Vagina (tissue), 2 donors: ENCODE measurements at regions not wholly inside any gene's neighbourhood (a gene's known extent, or its start where the extent isn't known, plus 50 kb on each side); places are given as distances from the start of the nearest gene placed in this dataset.

Source experiments
- DNase-seq, 2 donors: peaks; one replicate each; pipeline ENCODE4 v3.0.0-alpha.2; 2017; ENCODE audit errors: extremely low spot score in 2 of 2
- H3K27ac ChIP-seq: fragments of 200-600 bp; sonication (generic); one replicate; pipeline ENCODE4 v1.5.1; 2019
- H3K27me3 ChIP-seq: fragments of 200-600 bp; sonication (generic); one replicate; pipeline ENCODE4 v1.5.1; 2019
- H3K36me3 ChIP-seq, 2 donors: fragments of 200-600 bp; sonication (generic); one replicate each; pipeline ENCODE4 v1.5.1; 2017 to 2019
- H3K4me1 ChIP-seq: fragments of 200-600 bp; sonication (generic); one replicate; pipeline ENCODE4 v1.5.1; 2019
- H3K4me3 ChIP-seq, 2 donors: fragments of 200-600 bp; sonication (generic); 1 replicate in 1 of 2; 2 replicates in 1 of 2; pipeline ENCODE4 v1.5.1; 2016 to 2019
- H3K9me3 ChIP-seq: fragments of 200-600 bp; sonication (generic); one replicate; pipeline ENCODE4 v1.5.1; 2019
- POLR2A ChIP-seq, 2 donors: fragments of 450-650 bp; IDR thresholded peaks; one replicate each; pipeline ENCODE4 v1.6.1; 2017; ENCODE audit warnings: antibody characterized with exemption in 2 of 2, mild to moderate bottlenecking in 2 of 2, moderate library complexity in 2 of 2
- POLR2AphosphoS5 ChIP-seq, 2 donors: sonication (generic); formaldehyde crosslinking; IDR thresholded peaks; one replicate each; pipeline ENCODE4 v1.9.0; 2017; ENCODE audit warnings: antibody characterized with exemption in 2 of 2, mild to moderate bottlenecking in 2 of 2, low read depth in 1 of 2; ENCODE audit not compliant: insufficient read depth in 1 of 2
- intact Hi-C: fragments of 100-400 bp; cut with DNase I; formaldehyde crosslinking; loops from one replicate; pipeline ENCODE4 v1.15.1; 2023
- TF ChIP-seq, protein P1 (sequence below), 3 experiments: fragments of 450-650 bp in 2 of 3; fragments of 200-600 bp in 1 of 3; sonication (generic) in 1 of 3; IDR thresholded peaks; one replicate each; pipeline ENCODE4 v1.5.1; 2017 to 2019; ENCODE audit warnings: antibody characterized with exemption in 3 of 3, mild to moderate bottlenecking in 2 of 3, moderate library complexity in 2 of 3

DNA sequence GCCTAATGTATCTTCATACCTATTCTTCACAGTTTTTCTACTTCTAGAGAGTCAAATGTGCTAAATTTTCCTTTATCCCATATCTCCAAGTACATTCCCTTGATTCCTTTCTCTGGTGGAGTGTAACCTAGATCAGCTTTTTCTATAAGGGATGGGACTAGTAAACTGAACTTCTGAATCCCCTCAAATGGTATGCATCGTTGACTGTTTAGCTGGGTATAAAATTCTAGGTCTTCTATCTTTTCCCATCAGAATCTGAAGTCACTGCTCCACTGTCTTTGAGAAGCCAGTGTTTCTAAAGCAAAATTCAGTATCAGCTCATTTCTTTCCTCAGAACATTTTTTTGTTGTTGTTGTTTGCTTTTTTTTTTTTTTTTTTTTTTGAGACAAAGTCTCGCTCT lies 1256.8 kb downstream of the BRD1 start:
- no peak for DNase-seq
- no peaks in the 10 kb centered on the region for H3K9me3 ChIP-seq
- intact Hi-C loops, result no loop called here
- TF ChIP-seq, protein P1, sequence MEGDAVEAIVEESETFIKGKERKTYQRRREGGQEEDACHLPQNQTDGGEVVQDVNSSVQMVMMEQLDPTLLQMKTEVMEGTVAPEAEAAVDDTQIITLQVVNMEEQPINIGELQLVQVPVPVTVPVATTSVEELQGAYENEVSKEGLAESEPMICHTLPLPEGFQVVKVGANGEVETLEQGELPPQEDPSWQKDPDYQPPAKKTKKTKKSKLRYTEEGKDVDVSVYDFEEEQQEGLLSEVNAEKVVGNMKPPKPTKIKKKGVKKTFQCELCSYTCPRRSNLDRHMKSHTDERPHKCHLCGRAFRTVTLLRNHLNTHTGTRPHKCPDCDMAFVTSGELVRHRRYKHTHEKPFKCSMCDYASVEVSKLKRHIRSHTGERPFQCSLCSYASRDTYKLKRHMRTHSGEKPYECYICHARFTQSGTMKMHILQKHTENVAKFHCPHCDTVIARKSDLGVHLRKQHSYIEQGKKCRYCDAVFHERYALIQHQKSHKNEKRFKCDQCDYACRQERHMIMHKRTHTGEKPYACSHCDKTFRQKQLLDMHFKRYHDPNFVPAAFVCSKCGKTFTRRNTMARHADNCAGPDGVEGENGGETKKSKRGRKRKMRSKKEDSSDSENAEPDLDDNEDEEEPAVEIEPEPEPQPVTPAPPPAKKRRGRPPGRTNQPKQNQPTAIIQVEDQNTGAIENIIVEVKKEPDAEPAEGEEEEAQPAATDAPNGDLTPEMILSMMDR (IDR thresholded peaks at IDR 0.05), result no peak
- TF ChIP-seq POLR2A (IDR thresholded peaks at IDR 0.05), result no peak
- no peak for TF ChIP-seq POLR2AphosphoS5 (IDR thresholded peaks at IDR 0.05; ENCODE audit: insufficient read depth in 1 of 2, low read depth in 1 of 2)
- H3K4me1 ChIP-seq, result no peaks in the 10 kb centered on the region
- H3K27me3 ChIP-seq, result no peaks in the 10 kb centered on the region
- H3K4me3 ChIP-seq, result no peak overlapping the region
- no peaks in the 10 kb centered on the region for H3K36me3 ChIP-seq
- no peak overlapping the region for H3K27ac ChIP-seq

DNA sequence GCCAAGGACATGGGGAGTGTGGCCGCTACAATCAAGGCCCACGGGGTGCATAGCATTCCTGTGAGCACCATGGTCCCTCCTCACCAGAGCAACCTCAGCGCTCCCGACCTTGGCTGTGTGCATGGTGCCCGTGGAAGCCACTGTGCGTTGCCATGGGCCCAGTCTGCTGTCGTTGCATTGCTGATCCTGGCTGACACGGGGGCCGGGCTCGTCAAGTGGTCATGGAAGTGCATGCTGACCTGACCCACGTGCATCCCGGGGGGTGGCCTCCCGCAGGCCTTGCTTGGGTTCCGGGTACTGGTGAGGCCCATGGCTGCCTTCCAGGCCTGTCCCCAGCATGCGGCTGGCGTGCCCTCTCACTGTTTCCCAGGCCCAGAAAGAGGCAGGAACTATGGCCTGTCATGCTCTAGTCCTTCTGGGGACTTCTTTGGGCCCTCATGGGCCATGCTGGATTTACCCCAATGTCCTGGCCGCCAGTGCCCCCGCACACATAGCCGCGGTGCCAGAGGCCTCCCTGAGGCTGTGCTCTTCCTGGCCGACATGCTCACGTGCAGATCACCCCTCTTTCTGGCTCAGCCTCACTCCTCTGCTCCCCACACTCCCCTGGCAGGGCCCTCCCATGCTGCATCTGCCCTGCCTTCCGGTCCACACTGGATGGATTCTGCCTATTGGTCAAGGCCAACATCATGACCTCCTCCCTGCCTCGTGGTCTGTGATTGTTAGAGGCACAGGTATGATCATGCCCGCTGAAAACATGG lies 1258.0 kb downstream of the BRD1 start:
- Histone ChIP-seq H3K9me3 (no peaks in the 10 kb centered on the region), H3K4me1 (no peaks in the 10 kb centered on the region), H3K4me3 (no peak overlapping the region), H3K36me3 (no peaks in the 10 kb centered on the region), H3K27me3 (no peaks in the 10 kb centered on the region), H3K27ac (no peak overlapping the region)
- intact Hi-C loops, result no loop called here
- TF ChIP-seq, protein P1 (IDR thresholded peaks at IDR 0.05), result no peak
- TF ChIP-seq POLR2A (IDR thresholded peaks at IDR 0.05) (no peak), POLR2AphosphoS5 (IDR thresholded peaks at IDR 0.05; ENCODE audit: insufficient read depth in 1 of 2, low read depth in 1 of 2) (no peak)
- DNase-seq, result no peak

DNA sequence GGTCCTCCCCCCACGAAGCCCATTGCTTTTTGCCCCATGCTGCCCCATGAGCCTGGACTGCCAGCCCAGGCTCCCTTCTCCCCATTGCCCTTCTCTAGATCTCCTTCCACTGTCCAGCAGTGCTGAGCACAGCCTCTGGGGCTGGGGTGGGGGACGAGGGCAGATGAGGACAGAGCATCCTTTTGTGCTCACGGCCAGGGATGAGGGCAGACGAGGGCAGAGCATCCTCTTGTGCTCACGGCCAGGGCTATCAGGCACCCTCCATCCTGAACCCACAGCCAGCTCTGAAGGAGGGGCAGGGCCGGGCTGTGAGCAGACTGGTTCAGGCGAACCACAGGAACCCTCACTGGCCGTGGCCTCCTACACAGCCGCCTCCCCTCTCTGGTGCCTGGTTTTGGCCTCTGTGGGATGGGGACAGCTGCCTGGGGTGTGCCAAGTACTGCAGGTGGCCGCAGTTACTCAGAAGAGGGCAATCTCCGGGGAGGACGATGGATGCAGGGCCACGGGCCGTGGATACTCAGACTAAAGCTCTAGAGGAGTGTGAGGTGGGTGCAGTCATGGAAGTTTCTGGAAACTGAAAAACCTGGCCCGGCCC lies 1258.8 kb downstream of the BRD1 start:
- DNase-seq, result no peak
- H3K9me3 ChIP-seq, result no peaks in the 10 kb centered on the region
- H3K36me3 ChIP-seq, result no peaks in the 10 kb centered on the region
- intact Hi-C loops, result no loop called here
- no peaks in the 10 kb centered on the region for H3K4me1 ChIP-seq
- TF ChIP-seq, protein P1 (IDR thresholded peaks at IDR 0.05), result no peak
- TF ChIP-seq POLR2AphosphoS5 (IDR thresholded peaks at IDR 0.05; ENCODE audit: insufficient read depth in 1 of 2, low read depth in 1 of 2), result no peak
- no peak for TF ChIP-seq POLR2A (IDR thresholded peaks at IDR 0.05)
- no peak overlapping the region for H3K4me3 ChIP-seq
- H3K27ac ChIP-seq, result no peak overlapping the region
- H3K27me3 ChIP-seq, result no peaks in the 10 kb centered on the region

DNA sequence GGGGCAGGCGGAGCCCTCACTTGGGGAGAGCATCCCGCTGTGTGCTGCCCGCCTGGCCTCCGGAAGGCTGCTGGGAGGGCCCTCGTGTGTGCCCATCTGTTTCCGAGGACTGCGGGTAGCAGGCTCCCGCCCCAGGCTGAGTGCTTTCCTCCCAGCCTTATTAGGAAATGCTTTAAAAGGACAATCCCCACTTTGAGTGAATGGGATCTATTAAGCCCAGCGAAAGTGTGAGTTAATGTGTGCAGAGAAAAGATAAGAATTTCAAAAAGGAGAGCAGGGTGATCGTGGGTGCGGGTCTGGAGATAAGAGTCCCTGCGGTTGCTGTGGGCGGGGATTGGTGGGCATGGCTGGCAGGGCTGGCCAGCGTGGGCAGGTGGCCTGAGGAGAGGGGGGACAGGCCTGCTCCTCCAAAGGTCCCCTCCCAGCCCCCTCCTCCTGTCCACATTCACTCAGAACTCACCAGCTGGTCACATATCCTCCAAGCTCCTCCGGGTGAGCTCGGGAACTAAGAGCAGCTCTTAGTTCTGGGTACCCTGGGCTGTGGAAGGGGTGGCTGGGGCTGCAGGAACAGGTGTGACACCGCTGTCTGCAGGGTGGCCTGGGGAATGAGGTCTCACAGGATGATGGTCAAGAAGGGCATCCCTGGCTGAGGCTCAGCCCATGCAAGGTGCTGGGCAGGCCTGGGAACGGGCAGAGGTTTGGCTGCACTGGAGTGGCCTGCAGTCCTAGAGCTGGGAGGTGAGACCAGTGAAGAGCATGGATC lies 1260.3 kb downstream of the BRD1 start:
- no peaks in the 10 kb centered on the region for H3K27me3 ChIP-seq
- H3K4me3 ChIP-seq, result no peak overlapping the region
- intact Hi-C loops, result no loop called here
- H3K27ac ChIP-seq, result no peak overlapping the region
- no peaks in the 10 kb centered on the region for H3K9me3 ChIP-seq
- no peak for DNase-seq
- TF ChIP-seq POLR2A (IDR thresholded peaks at IDR 0.05) (no peak), POLR2AphosphoS5 (IDR thresholded peaks at IDR 0.05; ENCODE audit: insufficient read depth in 1 of 2, low read depth in 1 of 2) (no peak)
- TF ChIP-seq, protein P1 (IDR thresholded peaks at IDR 0.05), result no peak
- H3K36me3 ChIP-seq, result no peaks in the 10 kb centered on the region
- H3K4me1 ChIP-seq, result no peaks in the 10 kb centered on the region
